Osteoblast (primary cell): ENCODE measurements at regions not wholly inside any gene's neighbourhood (a gene's known extent, or its start where the extent isn't known, plus 50 kb on each side); places are given as distances from the start of the nearest gene placed in this dataset.

Source experiments
- DNase-seq: peaks from one replicate; pipeline ENCODE4 v3.0.0; 2011; ENCODE audit warnings: low spot score, mixed read lengths; ENCODE audit not compliant: insufficient read length; ENCODE audit errors: missing footprints
- H2AFZ ChIP-seq: 2 replicates; pipeline ENCODE4 v1.6.0; 2011; ENCODE audit warnings: mild to moderate bottlenecking, low read length
- H3K27ac ChIP-seq: 2 replicates; pipeline ENCODE4 v1.5.1; 2011; ENCODE audit warnings: mild to moderate bottlenecking, low read depth, low read length, moderate library complexity
- H3K27me3 ChIP-seq: 2 replicates; pipeline ENCODE4 v1.6.0; 2012; ENCODE audit warnings: mild to moderate bottlenecking, control low read depth, inconsistent platforms, low read length, moderate library complexity; ENCODE audit not compliant: insufficient read depth
- H3K36me3 ChIP-seq: 2 replicates; pipeline ENCODE4 v1.5.1; 2011; ENCODE audit warnings: mild to moderate bottlenecking, low read length, control low read depth, moderate library complexity; ENCODE audit not compliant: insufficient read depth
- H3K4me1 ChIP-seq: 2 replicates; pipeline ENCODE4 v1.5.1; 2011; ENCODE audit warnings: mild to moderate bottlenecking, low read length, control low read depth, moderate library complexity; ENCODE audit not compliant: insufficient read depth
- H3K4me2 ChIP-seq: 2 replicates; pipeline ENCODE4 v1.6.0; 2011; ENCODE audit warnings: mild to moderate bottlenecking, low read length; ENCODE audit not compliant: insufficient read depth
- H3K4me3 ChIP-seq: fragments of 200-600 bp; sonication (generic); 3 replicates; pipeline ENCODE4 v1.5.1; 2012; ENCODE audit warnings: mild to moderate bottlenecking, low read length, inconsistent platforms; ENCODE audit not compliant: insufficient read depth
- H3K79me2 ChIP-seq: 2 replicates; pipeline ENCODE4 v1.6.0; 2012; ENCODE audit warnings: mild to moderate bottlenecking, low read length, control low read depth, inconsistent platforms; ENCODE audit not compliant: insufficient read depth
- H3K9me3 ChIP-seq: 2 replicates; pipeline ENCODE4 v1.5.1; 2011; ENCODE audit warnings: low read depth, low read length, control low read depth
- H4K20me1 ChIP-seq: 2 replicates; pipeline ENCODE4 v1.6.0; 2012; ENCODE audit warnings: mild to moderate bottlenecking, low read length, control low read depth; ENCODE audit not compliant: insufficient read depth
- CTCF ChIP-seq: IDR thresholded peaks from 2 replicates; pipeline ENCODE4 v1.5.1; 2011; ENCODE audit warnings: mild to moderate bottlenecking, low read depth, low read length, moderate library complexity; ENCODE audit errors: extremely low read depth

- TF ChIP-seq CTCF: no peak
- peaks cover 3% of the 10 kb centered on the region for H3K9me3 ChIP-seq
- no peaks in the 10 kb centered on the region for H4K20me1 ChIP-seq
- H3K4me2 ChIP-seq: no peak overlapping the region
- H2AFZ ChIP-seq: no peak overlapping the region
- no peak for DNase-seq
- no peaks in the 10 kb centered on the region for H3K4me1 ChIP-seq
- no peak overlapping the region for H3K27ac ChIP-seq
- no peaks in the 10 kb centered on the region for H3K27me3 ChIP-seq
- H3K36me3 ChIP-seq: no peaks in the 10 kb centered on the region
- no peak overlapping the region for H3K4me3 ChIP-seq
- no peaks in the 10 kb centered on the region for H3K79me2 ChIP-seq
Observed at GRCh38 chr22:34508797-34509196, 557.2 kb upstream of the ISX start.

GRCh38 chr22:34526681-34527080 is 539.3 kb upstream of the ISX start:
- no peak overlapping the region for H3K4me3 ChIP-seq
- no peaks in the 10 kb centered on the region for H3K27me3 ChIP-seq
- TF ChIP-seq CTCF: no peak
- no peaks in the 10 kb centered on the region for H3K9me3 ChIP-seq
- no peaks in the 10 kb centered on the region for H3K4me1 ChIP-seq
- no peak overlapping the region for H3K4me2 ChIP-seq
- H3K27ac ChIP-seq: no peak overlapping the region
- H4K20me1 ChIP-seq: no peaks in the 10 kb centered on the region
- no peaks in the 10 kb centered on the region for H3K36me3 ChIP-seq
- no peaks in the 10 kb centered on the region for H3K79me2 ChIP-seq
- H2AFZ ChIP-seq: no peak overlapping the region
- no peak for DNase-seq

GRCh38 chr22:34534101-34534500 is 531.9 kb upstream of the ISX start:
- H3K4me1 ChIP-seq: no peaks in the 10 kb centered on the region
- no peak overlapping the region for H3K4me3 ChIP-seq
- TF ChIP-seq CTCF: no peak
- no peak overlapping the region for H2AFZ ChIP-seq
- H3K9me3 ChIP-seq: no peaks in the 10 kb centered on the region
- DNase-seq: no peak
- no peaks in the 10 kb centered on the region for H3K27me3 ChIP-seq
- H3K79me2 ChIP-seq: no peaks in the 10 kb centered on the region
- no peak overlapping the region for H3K4me2 ChIP-seq
- H3K27ac ChIP-seq: no peak overlapping the region
- H4K20me1 ChIP-seq: no peaks in the 10 kb centered on the region
- H3K36me3 ChIP-seq: no peaks in the 10 kb centered on the region

GRCh38 chr22:34567367-34567766 is 498.6 kb upstream of the ISX start:
- H4K20me1 ChIP-seq: no peaks in the 10 kb centered on the region
- H3K9me3 ChIP-seq: peaks cover 5% of the 10 kb centered on the region
- DNase-seq: no peak
- no peaks in the 10 kb centered on the region for H3K4me1 ChIP-seq
- no peak overlapping the region for H3K4me2 ChIP-seq
- no peaks in the 10 kb centered on the region for H3K27me3 ChIP-seq
- no peak overlapping the region for H2AFZ ChIP-seq
- H3K4me3 ChIP-seq: no peak overlapping the region
- no peaks in the 10 kb centered on the region for H3K79me2 ChIP-seq
- no peak for TF ChIP-seq CTCF
- no peaks in the 10 kb centered on the region for H3K36me3 ChIP-seq
- H3K27ac ChIP-seq: no peak overlapping the region
